Naive thymus-derived CD4-positive, alpha-beta T cell (primary cell): ENCODE measurements at regions not wholly inside any gene's neighbourhood (a gene's known extent, or its start where the extent isn't known, plus 50 kb on each side); places are given as distances from the start of the nearest gene placed in this dataset.

Source experiments
- ATAC-seq: fragments of 150-1000 bp; cut with Tn5 transposase; 2 replicates; pipeline ENCODE4 v1.10.0; 2021; ENCODE audit warnings: mild to moderate bottlenecking, moderate library complexity
- CTCF ChIA-PET: fragments of 350-600 bp; sonication (Branson Sonifier 250); formaldehyde crosslinking; loops from one replicate; lab custom pipeline; 2021; ENCODE audit warnings: antibody characterized with exemption; lab: Charles Lee
- POLR2A ChIA-PET: fragments of 350-600 bp; sonication (Branson Sonifier 250); formaldehyde crosslinking; loops from one replicate; lab custom pipeline; 2021; ENCODE audit warnings: antibody characterized with exemption, inconsistent platforms; lab: Charles Lee
- DNase-seq, 9 donors: peaks; one replicate each; pipeline versions ENCODE4 v3.0.0 to v3.0.0-alpha.2; 2020 to 2022; ENCODE audit warnings: mixed read lengths in 1 of 9
- H3K27ac ChIP-seq: one replicate; pipeline ENCODE4 v1.7.0; 2013; ENCODE audit warnings: mild to moderate bottlenecking, low read depth, low read length, moderate library complexity
- H3K27me3 ChIP-seq, 2 donors: one replicate each; pipeline ENCODE4 v1.7.0; 2013; ENCODE audit warnings: low read length in 2 of 2, mild to moderate bottlenecking in 2 of 2, moderate library complexity in 2 of 2; ENCODE audit not compliant: control insufficient read depth in 2 of 2, insufficient read depth in 2 of 2
- H3K36me3 ChIP-seq, 3 experiments: 1 replicate in 2 of 3; 2 replicates in 1 of 3; pipeline ENCODE4 v1.7.0; 2013; ENCODE audit warnings: low read length in 3 of 3, mild to moderate bottlenecking in 3 of 3, moderate library complexity in 1 of 3; ENCODE audit not compliant: insufficient read depth in 3 of 3, control insufficient read depth in 2 of 3
- H3K4me1 ChIP-seq, 2 donors: one replicate each; pipeline ENCODE4 v1.7.0; 2013; ENCODE audit warnings: low read length in 2 of 2, mild to moderate bottlenecking in 2 of 2, moderate library complexity in 1 of 2; ENCODE audit not compliant: control insufficient read depth in 2 of 2, insufficient read depth in 2 of 2
- H3K4me3 ChIP-seq: 2 replicates; pipeline ENCODE4 v1.7.0; 2013; ENCODE audit warnings: mild to moderate bottlenecking, low read length
- H3K9me3 ChIP-seq, 3 experiments: 1 replicate in 2 of 3; 2 replicates in 1 of 3; pipeline ENCODE4 v1.7.0; 2013; ENCODE audit warnings: low read length in 3 of 3; ENCODE audit not compliant: control insufficient read depth in 2 of 3
- H3K27ac Mint-ChIP-seq, 9 donors: one replicate each; pipeline ENCODE4 v1.8.0; 2020 to 2022; ENCODE audit warnings: mixed read lengths in 9 of 9, mild to moderate bottlenecking in 8 of 9, moderate library complexity in 5 of 9, inconsistent platforms in 2 of 9
- H3K27me3 Mint-ChIP-seq, 5 donors: one replicate each; pipeline ENCODE4 v1.8.0; 2021 to 2022; ENCODE audit warnings: mixed read lengths in 5 of 5, mild to moderate bottlenecking in 1 of 5
- H3K36me3 Mint-ChIP-seq, 5 donors: one replicate each; pipeline ENCODE4 v1.8.0; 2020 to 2022; ENCODE audit warnings: mixed read lengths in 5 of 5, mild to moderate bottlenecking in 3 of 5, inconsistent platforms in 1 of 5
- H3K4me1 Mint-ChIP-seq, 7 donors: one replicate each; pipeline ENCODE4 v1.8.0; 2020 to 2022; ENCODE audit warnings: mixed read lengths in 7 of 7, mild to moderate bottlenecking in 3 of 7, inconsistent platforms in 1 of 7
- H3K4me3 Mint-ChIP-seq, 10 donors: one replicate each; pipeline ENCODE4 v1.8.0; 2020 to 2022; ENCODE audit warnings: mild to moderate bottlenecking in 10 of 10, mixed read lengths in 10 of 10, moderate library complexity in 6 of 10, inconsistent platforms in 2 of 10
- H3K9me3 Mint-ChIP-seq, 11 donors: one replicate each; pipeline ENCODE4 v1.8.0; 2020 to 2022; ENCODE audit warnings: mixed read lengths in 11 of 11, mild to moderate bottlenecking in 4 of 11, inconsistent platforms in 1 of 11, moderate library complexity in 1 of 11
- intact Hi-C, 2 donors: fragments of 100-400 bp; cut with micrococcal nuclease; formaldehyde crosslinking; loops; one replicate each; pipeline ENCODE4 v1.15.1; 2023

DNA sequence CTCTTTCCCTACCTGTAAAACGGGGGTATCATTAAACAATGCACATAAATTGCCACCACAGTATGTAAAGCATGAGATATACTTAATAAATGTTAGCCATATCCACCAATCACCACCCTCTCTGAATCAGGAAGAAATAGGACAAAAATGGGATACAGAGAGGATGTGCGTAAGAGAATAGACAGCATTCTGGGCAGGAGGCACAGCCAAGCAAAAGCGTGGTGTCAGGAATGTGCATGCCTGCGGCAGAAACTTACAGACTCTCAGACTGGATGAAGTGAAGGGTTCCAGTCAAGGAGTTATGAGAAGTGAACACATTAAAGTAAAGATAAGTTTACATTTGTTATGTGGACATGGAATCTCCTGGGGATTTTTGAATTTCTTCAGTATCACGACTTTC is 121.7 kb upstream of the MDM1 start:
- ATAC-seq: no peak
- H3K27me3 Mint-ChIP-seq: no peaks in the 10 kb centered on the region
- no peak overlapping the region for H3K4me3 ChIP-seq
- H3K4me1 ChIP-seq: peaks cover 59 to 61% of the 10 kb centered on the region in 2 donors
- H3K4me1 Mint-ChIP-seq: peaks cover 56 to 94% (median 84%) of the 10 kb centered on the region in 7 donors
- intact Hi-C loops: loop anchor here (2.0 to 5.0 kb wide), 5 partner anchors 43 to 353 kb away; partner anchors contain the start of genes MDM2 (in 1 of the 2) and NUP107 (in 1 of the 2)
- peak overlapping the region in 6 of 9 donors; percentile 20 to 97 (median 64) for H3K27ac Mint-ChIP-seq
- H3K9me3 Mint-ChIP-seq: peaks cover 0 to 10% (median 4%) of the 10 kb centered on the region in 11 donors
- CTCF ChIA-PET: interaction anchor here (0.8 kb wide), 1 partner anchor 9 kb away, joined by 3 read pairs; no protein-coding TSS in a partner anchor
- peak overlapping the region in 3 of 10 donors; percentile 20 to 78 (median 41) for H3K4me3 Mint-ChIP-seq
- H3K36me3 Mint-ChIP-seq: peaks cover 0 to 11% (median 0%) of the 10 kb centered on the region in 5 donors
- H3K27me3 ChIP-seq: no peaks in the 10 kb centered on the region
- no peaks in the 10 kb centered on the region for H3K9me3 ChIP-seq
- DNase-seq: no peak
- H3K27ac ChIP-seq: no peak overlapping the region
- POLR2A ChIA-PET: interaction anchor here (0.8 to 1.9 kb wide), 3 partner anchors 68 to 159 kb away, joined by 3 to 7 read pairs (median 4); no protein-coding TSS in a partner anchor
- H3K36me3 ChIP-seq: no peaks in the 10 kb centered on the region

DNA sequence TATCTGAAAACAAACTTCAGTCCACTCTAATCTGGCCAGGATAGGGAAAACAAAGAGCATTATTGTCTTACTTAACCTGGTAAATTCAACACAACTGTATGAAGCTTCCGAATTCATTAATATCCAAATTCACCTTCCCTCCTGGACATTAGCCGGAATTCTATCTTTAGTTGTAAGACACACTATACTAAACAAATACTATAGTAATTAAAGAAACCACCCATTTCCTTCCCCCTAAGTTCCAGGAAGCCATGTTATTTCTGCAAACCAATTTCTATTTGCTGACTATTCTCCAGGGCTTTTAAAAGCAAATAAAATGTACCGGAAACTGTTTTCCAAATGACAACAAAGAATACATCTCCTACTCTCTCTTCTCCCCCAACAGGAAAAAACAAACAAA is 122.7 kb upstream of the MDM1 start:
- no peaks in the 10 kb centered on the region for H3K27me3 Mint-ChIP-seq
- H3K27ac Mint-ChIP-seq: peak overlapping the region in 8 of 9 donors; percentile 67 to 87 (median 74)
- DNase-seq: no peak
- no peak overlapping the region for H3K4me3 ChIP-seq
- H3K27ac ChIP-seq: no peak overlapping the region
- peaks cover 0 to 11% (median 0%) of the 10 kb centered on the region in 5 donors for H3K36me3 Mint-ChIP-seq
- H3K4me1 Mint-ChIP-seq: peaks cover 52 to 86% (median 77%) of the 10 kb centered on the region in 7 donors
- intact Hi-C loops: loop anchor here in 1 of 2 donors (5.0 kb wide), 4 partner anchors 42 to 352 kb away; partner anchors contain the start of genes MDM2 and NUP107
- ChIA-PET POLR2A (interaction anchor here (1.0 to 1.9 kb wide), 3 partner anchors 11 to 158 kb away, joined by 4 to 7 read pairs (median 5); no protein-coding TSS in a partner anchor), CTCF (interaction anchor here (0.8 kb wide), 1 partner anchor 8 kb away, joined by 3 read pairs; no protein-coding TSS in a partner anchor)
- peaks cover 57 to 59% of the 10 kb centered on the region in 2 donors for H3K4me1 ChIP-seq
- H3K36me3 ChIP-seq: no peaks in the 10 kb centered on the region
- peaks cover 0 to 10% (median 4%) of the 10 kb centered on the region in 11 donors for H3K9me3 Mint-ChIP-seq
- no peaks in the 10 kb centered on the region for H3K9me3 ChIP-seq
- no peak for ATAC-seq
- peak overlapping the region in 8 of 10 donors; percentile 9 to 81 (median 45) for H3K4me3 Mint-ChIP-seq
- H3K27me3 ChIP-seq: no peaks in the 10 kb centered on the region

DNA sequence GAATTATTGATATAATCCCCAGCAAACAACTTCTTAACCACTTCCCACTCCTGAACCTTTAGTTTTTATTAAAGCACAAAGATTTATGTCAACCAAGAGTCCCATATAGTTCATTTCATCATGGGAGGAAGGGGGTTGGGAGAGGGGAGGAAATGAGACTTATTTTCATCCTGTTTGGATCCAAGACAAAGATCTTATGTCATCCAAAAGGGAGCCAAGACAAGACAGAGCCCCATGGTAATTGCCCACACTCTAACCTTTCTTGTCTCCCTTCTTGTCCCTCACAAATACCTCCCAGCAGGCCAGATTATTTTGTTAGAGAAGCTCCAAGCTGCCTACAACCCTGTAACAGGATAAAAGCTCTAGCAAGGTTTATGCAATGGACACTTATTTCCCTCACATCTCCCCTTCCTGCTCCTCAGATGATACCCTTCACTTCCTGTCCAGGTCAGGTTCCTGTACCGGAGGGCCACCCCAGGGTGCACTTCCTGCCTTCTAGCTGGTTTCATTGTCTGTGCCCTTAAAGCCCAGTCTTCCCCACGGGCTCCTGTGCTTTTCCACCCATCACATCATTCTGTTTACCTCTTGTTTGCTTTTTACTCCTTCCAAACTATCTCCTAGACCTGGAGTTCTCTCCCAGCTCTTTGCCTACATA is 123.7 kb upstream of the MDM1 start:
- H3K4me3 ChIP-seq: no peak overlapping the region
- intact Hi-C loops: no loop called here
- H3K4me1 ChIP-seq: peaks cover 52 to 54% of the 10 kb centered on the region in 2 donors

DNA sequence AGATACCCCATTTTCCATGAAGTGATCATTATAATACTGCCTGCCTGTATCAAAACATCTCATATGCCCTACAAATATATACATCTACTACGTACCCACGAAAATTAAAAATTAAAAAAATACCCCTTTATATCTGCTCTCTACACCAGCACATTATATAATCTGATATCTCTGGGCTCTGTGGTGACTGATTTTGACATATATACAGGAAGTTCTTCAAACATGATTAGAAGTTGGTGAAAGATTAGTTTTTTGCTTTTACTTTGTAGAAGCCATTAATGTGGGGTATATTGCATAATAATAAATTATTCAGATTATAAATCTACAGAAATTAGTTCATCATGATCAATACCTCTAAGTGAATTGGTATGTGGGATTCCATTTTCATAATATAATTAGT is 126.7 kb upstream of the MDM1 start:
- no peak overlapping the region for H3K4me3 ChIP-seq
- H3K9me3 Mint-ChIP-seq: peaks cover 0 to 10% (median 4%) of the 10 kb centered on the region in 11 donors
- no peaks in the 10 kb centered on the region for H3K27me3 Mint-ChIP-seq
- H3K4me3 Mint-ChIP-seq: no peak overlapping the region
- H3K4me1 ChIP-seq: peaks cover 26 to 33% of the 10 kb centered on the region in 2 donors
- intact Hi-C loops: no loop called here
- ChIA-PET POLR2A (no interaction called here), CTCF (interaction anchor here (1.2 kb wide), 1 partner anchor 347 kb away, joined by 3 read pairs; no protein-coding TSS in a partner anchor)
- ATAC-seq (no peak), DNase-seq (no peak)
- H3K36me3 ChIP-seq: no peaks in the 10 kb centered on the region
- H3K9me3 ChIP-seq: no peaks in the 10 kb centered on the region
- peak overlapping the region in 4 of 9 donors; percentile 12 to 52 (median 36) for H3K27ac Mint-ChIP-seq
- peaks cover 28 to 65% (median 49%) of the 10 kb centered on the region in 7 donors for H3K4me1 Mint-ChIP-seq
- H3K27ac ChIP-seq: no peak overlapping the region
- no peaks in the 10 kb centered on the region for H3K27me3 ChIP-seq
- H3K36me3 Mint-ChIP-seq: peaks cover 0 to 14% (median 0%) of the 10 kb centered on the region in 5 donors

More for the DNA sequence above, 123.7 kb upstream of the MDM1 start:
- peaks cover 0 to 10% (median 4%) of the 10 kb centered on the region in 11 donors for H3K9me3 Mint-ChIP-seq
- no peaks in the 10 kb centered on the region for H3K27me3 Mint-ChIP-seq
- Histone ChIP-seq H3K27ac (no peak overlapping the region), H3K9me3 (no peaks in the 10 kb centered on the region), H3K36me3 (no peaks in the 10 kb centered on the region), H3K27me3 (no peaks in the 10 kb centered on the region)
- H3K27ac Mint-ChIP-seq: peak overlapping the region; percentile 67 to 87 (median 74)
- H3K4me1 Mint-ChIP-seq: peaks cover 47 to 77% (median 68%) of the 10 kb centered on the region in 7 donors
- peak overlapping the region; percentile 5 to 81 (median 54) for H3K4me3 Mint-ChIP-seq
- POLR2A ChIA-PET: interaction anchor here (0.6 to 1.8 kb wide), 3 partner anchors 10 to 136 kb away, joined by 3 to 5 read pairs (median 3); no protein-coding TSS in a partner anchor
- peak in 1 of 9 donors; percentile 8 for DNase-seq
- peaks cover 0 to 11% (median 0%) of the 10 kb centered on the region in 5 donors for H3K36me3 Mint-ChIP-seq
- no peak for ATAC-seq
- CTCF ChIA-PET: interaction anchor here (0.7 kb wide), 1 partner anchor 97 kb away, joined by 3 read pairs; no protein-coding TSS in a partner anchor

DNA sequence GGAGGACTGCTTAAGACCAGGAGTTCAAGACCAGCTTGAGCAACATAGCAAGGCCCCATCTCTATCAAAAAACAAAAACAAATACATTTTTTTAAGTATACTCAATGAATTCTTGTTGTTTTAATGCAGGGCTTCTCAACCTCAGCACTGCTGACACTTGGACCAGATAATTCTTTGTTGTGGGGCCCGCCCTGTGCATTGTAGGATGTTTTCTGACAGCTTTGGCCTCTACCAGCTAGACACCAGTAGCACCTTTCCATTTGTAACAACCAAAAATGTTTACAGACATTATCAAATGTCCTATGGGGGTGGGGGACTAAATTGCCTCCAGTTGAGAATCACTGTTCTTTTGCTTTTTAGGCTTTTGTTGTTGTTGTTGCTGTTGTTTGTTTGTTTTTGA is 128.1 kb upstream of the MDM1 start:
- no peak overlapping the region for H3K4me3 ChIP-seq
- peaks cover 18 to 52% (median 35%) of the 10 kb centered on the region in 7 donors for H3K4me1 Mint-ChIP-seq
- no peaks in the 10 kb centered on the region for H3K27me3 ChIP-seq
- no peak overlapping the region for H3K27ac ChIP-seq
- DNase-seq: no peak
- H3K36me3 Mint-ChIP-seq: peaks cover 0 to 14% (median 0%) of the 10 kb centered on the region in 5 donors
- intact Hi-C loops: no loop called here
- H3K4me1 ChIP-seq: peaks cover 12 to 21% of the 10 kb centered on the region in 2 donors
- ATAC-seq: no peak
- ChIA-PET POLR2A (no interaction called here), CTCF (no interaction called here)
- no peaks in the 10 kb centered on the region for H3K36me3 ChIP-seq
- H3K9me3 Mint-ChIP-seq: peaks cover 0 to 10% (median 4%) of the 10 kb centered on the region in 11 donors
- no peak overlapping the region for H3K4me3 Mint-ChIP-seq
- H3K27me3 Mint-ChIP-seq: no peaks in the 10 kb centered on the region
- no peaks in the 10 kb centered on the region for H3K9me3 ChIP-seq
- H3K27ac Mint-ChIP-seq: peak overlapping the region in 3 of 9 donors; percentile 8 to 43 (median 31)

DNA sequence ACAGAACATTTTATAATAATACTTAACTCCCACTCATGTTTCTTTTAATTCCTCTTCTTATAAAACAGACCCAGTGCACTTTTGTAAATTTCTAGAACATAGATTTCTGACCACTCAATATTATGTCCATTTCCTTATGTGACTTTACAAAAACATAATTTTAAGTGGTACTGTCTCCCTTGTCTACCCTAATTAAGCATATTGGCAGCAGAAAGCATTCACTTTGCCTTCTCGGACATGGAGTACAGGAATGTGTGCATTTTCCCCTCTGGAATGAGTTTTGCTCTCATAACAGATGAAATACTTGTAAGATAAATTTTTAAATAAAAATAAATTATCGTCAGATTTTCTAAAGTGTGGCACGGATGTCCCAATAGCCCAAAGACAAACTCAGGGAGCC is 129.5 kb upstream of the MDM1 start:
- POLR2A ChIA-PET: interaction anchor here (0.5 to 2.9 kb wide), 2 partner anchors 10 to 21 kb away, joined by 3 to 23 read pairs; no protein-coding TSS in a partner anchor
- DNase-seq (no peak), ATAC-seq (no peak)
- H3K27ac Mint-ChIP-seq: peak overlapping the region in 1 of 9 donors; percentile 93
- Histone ChIP-seq H3K36me3 (no peaks in the 10 kb centered on the region), H3K27ac (no peak overlapping the region), H3K9me3 (no peaks in the 10 kb centered on the region), H3K4me3 (no peak overlapping the region), H3K4me1 (peaks cover 0 to 7% of the 10 kb centered on the region in 2 donors), H3K27me3 (no peaks in the 10 kb centered on the region)
- no peak overlapping the region for H3K4me3 Mint-ChIP-seq
- peaks cover 8 to 38% (median 21%) of the 10 kb centered on the region in 7 donors for H3K4me1 Mint-ChIP-seq
- intact Hi-C loops: no loop called here
- peaks cover 0 to 9% (median 0%) of the 10 kb centered on the region in 5 donors for H3K36me3 Mint-ChIP-seq
- CTCF ChIA-PET: no interaction called here
- peaks cover 0 to 6% (median 3%) of the 10 kb centered on the region in 11 donors for H3K9me3 Mint-ChIP-seq
- no peaks in the 10 kb centered on the region for H3K27me3 Mint-ChIP-seq
